OCI-LY3 (cell line): ENCODE measurements at regions not wholly inside any gene's neighbourhood (a gene's known extent, or its start where the extent isn't known, plus 50 kb on each side); places are given as distances from the start of the nearest gene placed in this dataset.

Experiments used
- H2AFZ ChIP-seq: fragments of 200-600, 300-600 bp; shearing (Covaris generic); 2 replicates; pipeline ENCODE4 v1.6.0; 2014; ENCODE audit warnings: antibody characterized with exemption, low read depth, low read length
- H3K27ac ChIP-seq: fragments of 200-600, 300-600 bp; sonication (generic); 2 replicates; pipeline ENCODE4 v1.5.1; 2014; ENCODE audit warnings: mild to moderate bottlenecking, low read length, moderate library complexity, mixed read lengths
- H3K27me3 ChIP-seq: fragments of 200-600, 300-600 bp; sonication (generic); 2 replicates; pipeline ENCODE4 v1.6.1; 2014; ENCODE audit warnings: low read depth, low read length, mixed read lengths
- H3K36me3 ChIP-seq: fragments of 200-600, 300-600 bp; sonication (generic); replicated peaks from 2 replicates; pipeline ENCODE3; 2014; ENCODE audit warnings: low read depth, low read length, mixed read lengths
- H3K4me1 ChIP-seq: fragments of 300-600, 200-600 bp; sonication (generic); 2 replicates; pipeline ENCODE4 v1.6.1; 2014; ENCODE audit warnings: low read length, mixed read lengths
- H3K4me2 ChIP-seq: fragments of 200-600, 300-600 bp; sonication (generic); 2 replicates; pipeline ENCODE4 v1.6.1; 2014; ENCODE audit warnings: low read length, mixed read lengths
- H3K4me3 ChIP-seq: fragments of 300-600, 200-600 bp; sonication (generic); 2 replicates; pipeline ENCODE4 v1.5.1; 2014; ENCODE audit warnings: antibody characterized with exemption, mild to moderate bottlenecking, low read length, moderate library complexity
- H3K79me2 ChIP-seq: fragments of 300-600, 200-600 bp; shearing (Covaris generic); 2 replicates; pipeline ENCODE4 v1.6.1; 2014; ENCODE audit warnings: mild to moderate bottlenecking, low read length, mixed read lengths
- H3K9ac ChIP-seq: fragments of 300-600, 200-600 bp; shearing (Covaris generic); 2 replicates; pipeline ENCODE4 v1.6.0; 2014; ENCODE audit warnings: mild to moderate bottlenecking, low read length, moderate library complexity
- H3K9me3 ChIP-seq: fragments of 200-600, 300-600 bp; shearing (Covaris generic); 2 replicates; pipeline ENCODE4 v1.6.1; 2014; ENCODE audit warnings: low read length, mixed read lengths; ENCODE audit not compliant: insufficient read depth
- H4K20me1 ChIP-seq: fragments of 200-600, 300-600 bp; sonication (generic); 2 replicates; pipeline ENCODE4 v1.6.1; 2016; ENCODE audit warnings: low read length, mixed read lengths; ENCODE audit not compliant: insufficient read depth
- EZH2phosphoT487 ChIP-seq: fragments of 200-600 bp; shearing (Covaris generic); IDR thresholded peaks from 2 replicates; pipeline ENCODE4 v1.6.1; 2018; ENCODE audit warnings: antibody characterized with exemption, mixed run types, low read depth
- TF ChIP-seq, protein P1 (sequence below): fragments of 200-600, 300-600 bp; sonication (generic); IDR thresholded peaks from 2 replicates; pipeline ENCODE4 v1.5.1; 2014; ENCODE audit warnings: antibody characterized with exemption, low read length, low read depth

DNA sequence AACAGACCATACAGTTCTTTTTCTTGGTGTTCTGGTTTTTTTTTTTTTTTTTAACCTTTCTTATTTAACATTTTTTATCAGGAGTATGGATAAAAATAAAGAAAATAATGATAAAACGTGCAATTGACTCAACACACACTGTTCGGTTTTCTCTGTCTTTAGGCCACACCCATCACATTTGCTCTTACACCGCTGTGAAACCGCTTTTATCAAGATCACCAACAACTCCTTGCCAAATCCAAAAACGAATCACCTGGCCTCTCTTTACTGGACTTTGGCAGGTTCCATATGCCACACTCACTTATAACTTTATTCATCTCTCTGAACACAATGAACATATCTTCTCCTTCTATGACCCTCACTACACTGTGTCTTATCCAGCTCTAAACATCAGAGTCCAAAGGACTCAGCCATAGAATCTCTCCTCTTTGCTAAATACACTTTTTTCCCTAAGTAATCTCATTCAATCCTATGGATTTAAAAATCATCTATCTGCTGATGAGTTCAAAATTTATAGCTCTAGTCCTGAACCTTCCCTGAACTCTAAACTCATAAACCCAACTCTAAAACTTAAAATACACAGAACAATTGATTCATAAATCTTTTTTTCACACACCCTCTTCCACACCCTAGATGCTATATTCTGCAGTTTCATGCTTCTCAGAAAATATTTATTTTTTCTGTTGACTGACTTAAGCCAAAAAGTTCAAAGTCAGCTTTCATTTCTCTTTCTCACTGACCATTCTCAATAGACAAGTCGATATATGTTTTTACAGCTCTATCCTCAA lies 800.6 kb upstream of the SOX9 start:
- Histone ChIP-seq H3K79me2 (no peaks in the 10 kb centered on the region), H3K9ac (no peak overlapping the region), H3K9me3 (no peaks in the 10 kb centered on the region), H3K27ac (no peak overlapping the region), H3K4me3 (no peak overlapping the region), H3K4me1 (no peaks in the 10 kb centered on the region), H3K4me2 (no peak overlapping the region), H3K27me3 (no peaks in the 10 kb centered on the region), H3K36me3 (no peaks in the 10 kb centered on the region), H2AFZ (no peak overlapping the region), H4K20me1 (no peaks in the 10 kb centered on the region)
- no peak for TF ChIP-seq EZH2phosphoT487
- TF ChIP-seq, protein P1, sequence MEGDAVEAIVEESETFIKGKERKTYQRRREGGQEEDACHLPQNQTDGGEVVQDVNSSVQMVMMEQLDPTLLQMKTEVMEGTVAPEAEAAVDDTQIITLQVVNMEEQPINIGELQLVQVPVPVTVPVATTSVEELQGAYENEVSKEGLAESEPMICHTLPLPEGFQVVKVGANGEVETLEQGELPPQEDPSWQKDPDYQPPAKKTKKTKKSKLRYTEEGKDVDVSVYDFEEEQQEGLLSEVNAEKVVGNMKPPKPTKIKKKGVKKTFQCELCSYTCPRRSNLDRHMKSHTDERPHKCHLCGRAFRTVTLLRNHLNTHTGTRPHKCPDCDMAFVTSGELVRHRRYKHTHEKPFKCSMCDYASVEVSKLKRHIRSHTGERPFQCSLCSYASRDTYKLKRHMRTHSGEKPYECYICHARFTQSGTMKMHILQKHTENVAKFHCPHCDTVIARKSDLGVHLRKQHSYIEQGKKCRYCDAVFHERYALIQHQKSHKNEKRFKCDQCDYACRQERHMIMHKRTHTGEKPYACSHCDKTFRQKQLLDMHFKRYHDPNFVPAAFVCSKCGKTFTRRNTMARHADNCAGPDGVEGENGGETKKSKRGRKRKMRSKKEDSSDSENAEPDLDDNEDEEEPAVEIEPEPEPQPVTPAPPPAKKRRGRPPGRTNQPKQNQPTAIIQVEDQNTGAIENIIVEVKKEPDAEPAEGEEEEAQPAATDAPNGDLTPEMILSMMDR: no peak

DNA sequence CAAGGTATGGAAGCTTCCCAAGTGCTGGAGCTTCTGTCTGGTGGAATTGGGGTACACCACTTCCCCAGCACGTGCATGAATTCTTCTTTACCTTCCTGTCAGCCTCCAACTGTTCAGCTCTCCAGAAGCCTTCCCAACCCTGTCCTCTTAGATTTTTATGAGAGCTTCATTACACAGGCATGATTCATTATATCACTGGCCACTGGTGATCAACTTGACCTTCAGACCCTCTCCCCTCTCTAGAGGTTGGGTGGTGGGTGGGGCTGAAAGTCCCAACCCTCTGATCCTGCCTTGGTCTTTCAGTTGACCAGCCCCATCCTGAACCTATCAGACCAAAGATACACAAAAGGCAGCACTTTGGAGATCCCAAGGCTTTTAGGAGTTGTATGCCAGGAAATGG lies 795.7 kb upstream of the SOX9 start:
- no peak overlapping the region for H3K27ac ChIP-seq

DNA sequence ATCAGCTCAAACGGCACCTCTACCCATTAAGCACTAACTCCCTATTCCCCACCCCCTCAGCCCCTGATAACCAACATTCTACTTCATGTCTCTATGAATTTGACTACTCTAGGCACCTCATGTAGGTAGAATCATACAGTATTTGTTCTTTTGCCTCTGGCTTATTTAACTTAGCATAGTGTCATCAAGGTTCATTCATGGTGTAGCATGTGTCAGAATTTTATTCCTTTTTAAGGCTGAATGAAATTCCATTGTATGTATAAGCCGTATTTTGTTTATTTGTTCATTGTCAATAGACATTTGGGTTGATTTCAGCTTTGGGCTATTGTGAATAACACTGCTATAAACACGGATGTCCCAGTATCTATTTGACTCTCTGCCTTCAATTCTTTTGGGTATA lies 794.9 kb upstream of the SOX9 start:
- H3K27me3 ChIP-seq: no peaks in the 10 kb centered on the region

More for the DNA sequence above, 795.7 kb upstream of the SOX9 start:
- H4K20me1 ChIP-seq: no peaks in the 10 kb centered on the region
- H3K4me3 ChIP-seq: no peak overlapping the region
- no peak for TF ChIP-seq EZH2phosphoT487
- TF ChIP-seq, protein P1: no peak
- no peak overlapping the region for H2AFZ ChIP-seq
- no peak overlapping the region for H3K4me2 ChIP-seq
- H3K36me3 ChIP-seq: no peaks in the 10 kb centered on the region
- no peaks in the 10 kb centered on the region for H3K4me1 ChIP-seq
- H3K9ac ChIP-seq: no peak overlapping the region
- no peaks in the 10 kb centered on the region for H3K9me3 ChIP-seq
- no peaks in the 10 kb centered on the region for H3K27me3 ChIP-seq
- H3K79me2 ChIP-seq: no peaks in the 10 kb centered on the region

DNA sequence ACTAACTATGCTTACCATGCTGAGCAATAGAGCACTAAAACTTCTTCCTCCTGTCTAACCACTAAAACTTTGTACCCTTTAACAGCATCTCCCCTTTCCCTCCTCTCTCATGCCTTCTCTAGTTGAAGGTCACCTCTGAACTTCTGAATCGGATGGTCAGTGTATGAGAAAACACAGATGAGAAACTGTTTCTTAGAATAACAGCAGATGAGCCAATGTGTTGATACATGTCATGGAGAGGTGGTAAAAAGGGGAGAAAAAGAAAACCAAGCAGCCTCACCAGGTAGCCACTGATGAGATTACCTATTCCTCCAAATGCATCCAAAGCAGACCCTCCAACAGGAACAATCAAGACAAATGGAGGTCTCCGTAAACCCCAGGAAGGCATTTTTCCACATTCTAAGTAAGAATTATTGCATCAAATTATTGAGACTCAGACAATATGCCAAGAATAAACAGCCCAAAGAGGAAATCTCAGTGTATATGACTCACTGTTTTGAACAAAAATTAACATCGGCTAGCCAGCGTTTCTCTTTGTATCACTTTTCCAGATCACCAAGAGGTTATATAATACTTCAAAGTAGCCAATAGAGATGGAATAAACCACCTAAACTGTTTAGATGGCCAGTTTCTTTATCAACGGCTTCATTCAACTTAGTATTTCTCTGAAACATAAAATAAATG lies 793.3 kb upstream of the SOX9 start:
- Histone ChIP-seq H3K9ac (no peak overlapping the region), H3K9me3 (no peaks in the 10 kb centered on the region), H3K4me3 (no peak overlapping the region), H3K79me2 (no peaks in the 10 kb centered on the region), H4K20me1 (no peaks in the 10 kb centered on the region), H3K4me2 (no peak overlapping the region), H2AFZ (no peak overlapping the region), H3K4me1 (no peaks in the 10 kb centered on the region), H3K27me3 (no peaks in the 10 kb centered on the region), H3K36me3 (no peaks in the 10 kb centered on the region), H3K27ac (no peak overlapping the region)
- TF ChIP-seq, protein P1: no peak
- no peak for TF ChIP-seq EZH2phosphoT487

More for the DNA sequence above, 794.9 kb upstream of the SOX9 start:
- Histone ChIP-seq H3K27ac (no peak overlapping the region), H2AFZ (no peak overlapping the region), H3K4me3 (no peak overlapping the region), H3K4me2 (no peak overlapping the region), H3K36me3 (no peaks in the 10 kb centered on the region), H3K9ac (no peak overlapping the region), H3K9me3 (no peaks in the 10 kb centered on the region), H3K4me1 (no peaks in the 10 kb centered on the region), H3K79me2 (no peaks in the 10 kb centered on the region), H4K20me1 (no peaks in the 10 kb centered on the region)
- TF ChIP-seq EZH2phosphoT487: no peak
- TF ChIP-seq, protein P1: no peak
